ENCODE measurements at regions not wholly inside any gene's neighbourhood (a gene's known extent, or its start where the extent isn't known, plus 50 kb on each side); places are given as distances from the start of the nearest gene placed in this dataset.

DNA sequence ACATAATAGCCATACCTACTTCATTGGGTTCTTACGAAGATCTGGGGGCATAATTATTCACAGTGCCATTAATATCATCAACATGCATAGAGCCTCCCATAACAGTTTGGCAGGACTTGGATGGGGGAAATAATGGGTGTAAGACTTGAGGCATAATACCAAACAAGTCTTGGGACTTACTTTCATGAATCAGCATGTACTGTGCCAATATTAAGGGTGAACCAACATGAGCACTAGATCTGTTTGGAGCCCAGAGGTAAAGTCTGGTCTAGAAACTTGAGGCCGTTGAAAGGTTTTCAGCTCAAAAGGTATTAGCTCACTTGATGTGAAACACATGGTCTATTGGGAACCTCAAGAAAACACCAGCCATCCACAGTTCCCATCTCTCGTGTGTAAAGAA, 56.7 kb upstream of the ZC3H11B start:
- DNase-seq (ENCODE audit: low spot score): no peak

DNA sequence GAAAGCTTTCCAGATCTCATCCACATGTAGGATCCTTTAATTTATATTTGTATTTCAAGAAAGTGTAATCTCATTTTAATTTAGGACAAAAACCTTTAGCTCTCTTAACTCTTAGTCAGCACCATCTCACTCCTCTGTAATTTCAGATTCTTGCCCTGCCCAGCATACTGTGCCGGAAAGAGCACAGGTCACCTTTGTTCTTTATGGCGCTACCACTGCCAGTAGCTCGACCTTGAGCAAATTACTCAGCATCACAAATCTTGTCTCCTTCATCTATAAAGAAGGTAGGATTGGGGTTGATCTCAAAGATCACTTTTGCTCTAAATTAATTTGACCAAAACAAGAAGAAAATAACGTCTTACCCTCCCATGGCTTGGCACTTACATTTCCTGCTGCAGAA, 56.1 kb upstream of the ZC3H11B start:
- DNase-seq (ENCODE audit: low spot score): no peak

DNA sequence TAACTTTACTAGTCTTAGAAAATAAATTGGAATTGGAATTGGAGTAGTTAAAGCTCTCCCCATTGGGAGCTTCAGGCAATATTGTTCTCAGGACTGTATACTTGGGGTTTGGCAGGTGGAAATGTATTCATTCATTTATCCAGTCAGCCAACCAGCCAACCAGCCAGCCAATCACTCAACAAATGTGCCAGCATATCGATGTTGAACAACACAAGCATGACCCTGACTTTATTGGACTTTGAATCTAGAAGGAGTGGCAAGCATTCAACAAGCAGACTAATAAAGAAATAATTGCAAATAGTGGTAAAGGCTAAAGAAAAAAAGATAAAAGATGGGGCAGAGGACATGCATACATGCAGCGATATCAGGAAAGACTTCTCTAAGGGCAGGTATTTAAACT, 55.5 kb upstream of the ZC3H11B start:
- no peak for DNase-seq (ENCODE audit: low spot score)

DNA sequence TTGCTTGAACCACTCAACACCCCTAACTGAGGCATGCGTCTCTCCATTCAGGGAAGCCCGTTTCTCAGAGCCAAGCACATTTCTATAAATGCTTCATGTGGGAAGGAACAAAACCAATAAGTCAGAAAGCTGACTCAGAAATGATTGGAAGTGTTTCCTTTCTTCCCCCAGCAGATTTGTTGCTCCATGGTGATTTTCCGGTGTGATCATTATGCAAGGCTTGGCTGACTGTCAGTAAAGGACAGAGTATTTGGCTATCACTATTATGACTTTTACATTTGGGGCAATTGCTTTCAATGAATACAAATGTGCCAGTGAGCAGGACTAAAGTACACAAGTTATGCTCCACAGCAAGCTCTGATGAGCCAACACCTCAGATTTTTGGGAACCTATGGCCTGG, 53.3 kb upstream of the ZC3H11B start:
- DNase-seq (ENCODE audit: low spot score): no peak

DNA sequence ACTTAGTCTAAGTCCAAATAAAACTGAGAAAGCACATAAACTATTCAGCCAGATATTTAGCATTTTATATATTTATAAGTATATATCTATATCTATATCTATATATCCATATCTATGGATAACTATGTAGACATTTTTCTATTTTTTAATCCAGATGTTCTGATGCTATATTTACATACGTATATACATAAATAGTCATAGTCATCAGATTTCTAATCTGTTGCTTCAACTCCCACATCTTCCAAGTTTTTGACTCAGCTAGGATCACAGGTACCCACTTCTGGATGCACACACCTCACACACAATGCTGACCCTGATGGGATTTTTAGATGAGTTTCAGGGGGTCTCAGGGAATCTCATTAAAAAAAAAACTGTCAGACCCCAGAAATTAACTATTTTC, 52.2 kb upstream of the ZC3H11B start:
- no peak for DNase-seq (ENCODE audit: low spot score)

DNA sequence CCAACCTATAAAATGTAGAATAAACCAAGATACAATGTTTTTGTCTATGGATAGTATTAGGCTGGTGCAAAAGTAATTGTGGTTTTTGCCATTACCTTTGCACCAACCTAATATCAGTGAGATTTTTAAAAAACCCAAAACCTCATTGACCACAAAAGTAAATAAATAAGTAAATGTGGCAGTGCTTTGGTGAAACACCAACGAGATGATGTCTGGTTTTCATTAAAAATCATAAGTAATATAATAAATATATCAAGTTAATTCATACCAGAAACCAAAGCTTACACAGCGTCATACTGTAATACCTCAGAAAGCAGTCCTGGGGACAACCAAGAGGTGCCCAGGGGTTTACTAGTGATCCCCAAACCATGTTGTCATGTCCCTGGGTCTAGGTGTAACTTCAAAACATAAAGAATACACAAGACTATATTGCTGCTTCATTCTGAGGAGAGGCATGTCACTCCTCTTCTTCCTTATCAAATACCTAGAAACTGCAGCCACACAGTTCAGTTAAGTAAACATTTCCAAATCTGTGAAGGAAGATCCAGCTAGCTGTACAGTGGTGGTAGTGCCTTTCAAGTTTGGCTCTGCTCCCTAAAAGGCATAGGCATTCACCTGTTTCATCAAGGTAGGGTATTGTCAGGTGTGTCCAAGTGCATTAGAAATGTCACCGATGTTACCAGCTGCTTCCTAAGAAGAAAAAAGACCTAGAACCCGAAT, 51.6 kb upstream of the ZC3H11B start:
- DNase-seq (ENCODE audit: low spot score): no peak
